ENCODE measurements at regions not wholly inside any gene's neighbourhood (a gene's known extent, or its start where the extent isn't known, plus 50 kb on each side); places are given as distances from the start of the nearest gene placed in this dataset.

DNA sequence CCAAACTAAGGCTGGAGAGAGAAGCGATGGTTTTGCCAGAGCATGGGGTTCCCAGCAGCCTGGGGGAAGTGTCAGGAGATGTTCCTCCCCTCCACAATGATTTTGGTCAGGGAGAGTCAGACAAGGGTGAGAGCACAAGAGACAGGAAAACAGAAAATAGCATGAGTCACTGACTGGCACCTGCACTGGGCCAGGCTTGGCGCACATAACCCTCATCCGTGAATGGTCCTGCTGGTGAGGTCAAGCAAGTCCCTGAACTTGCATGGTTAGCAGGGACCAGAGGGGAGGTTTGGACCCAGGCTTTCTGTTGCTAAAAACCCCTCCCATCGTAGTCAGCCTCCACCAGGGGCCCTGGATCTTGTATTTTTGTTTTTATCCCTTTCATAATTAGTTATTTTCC lies 174.5 kb upstream of the MYT1L start:
- TF ChIP-seq EZH2 (IDR thresholded peaks at IDR 0.05) (no peak), POLR2A (IDR thresholded peaks at IDR 0.05; ENCODE audit: borderline replicate concordance, extremely low read depth, insufficient read depth, insufficient read length) (no peak), ZNF274 (IDR thresholded peaks at IDR 0.05; ENCODE audit: low read depth, low read length) (no peak), ELF1 (IDR thresholded peaks at IDR 0.05; ENCODE audit: borderline replicate concordance, low read depth) (no peak), YY1 (IDR thresholded peaks at IDR 0.05; ENCODE audit: extremely low read depth, insufficient replicate concordance, low read depth, low read length) (no peak), TCF7L2 (IDR thresholded peaks at IDR 0.05; ENCODE audit: borderline replicate concordance, extremely low read depth, insufficient read depth, insufficient read length) (no peak)
- TF ChIP-seq, protein P1, sequence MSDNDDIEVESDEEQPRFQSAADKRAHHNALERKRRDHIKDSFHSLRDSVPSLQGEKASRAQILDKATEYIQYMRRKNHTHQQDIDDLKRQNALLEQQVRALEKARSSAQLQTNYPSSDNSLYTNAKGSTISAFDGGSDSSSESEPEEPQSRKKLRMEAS (IDR thresholded peaks at IDR 0.05) = no peak
- TF ChIP-seq, protein P2, sequence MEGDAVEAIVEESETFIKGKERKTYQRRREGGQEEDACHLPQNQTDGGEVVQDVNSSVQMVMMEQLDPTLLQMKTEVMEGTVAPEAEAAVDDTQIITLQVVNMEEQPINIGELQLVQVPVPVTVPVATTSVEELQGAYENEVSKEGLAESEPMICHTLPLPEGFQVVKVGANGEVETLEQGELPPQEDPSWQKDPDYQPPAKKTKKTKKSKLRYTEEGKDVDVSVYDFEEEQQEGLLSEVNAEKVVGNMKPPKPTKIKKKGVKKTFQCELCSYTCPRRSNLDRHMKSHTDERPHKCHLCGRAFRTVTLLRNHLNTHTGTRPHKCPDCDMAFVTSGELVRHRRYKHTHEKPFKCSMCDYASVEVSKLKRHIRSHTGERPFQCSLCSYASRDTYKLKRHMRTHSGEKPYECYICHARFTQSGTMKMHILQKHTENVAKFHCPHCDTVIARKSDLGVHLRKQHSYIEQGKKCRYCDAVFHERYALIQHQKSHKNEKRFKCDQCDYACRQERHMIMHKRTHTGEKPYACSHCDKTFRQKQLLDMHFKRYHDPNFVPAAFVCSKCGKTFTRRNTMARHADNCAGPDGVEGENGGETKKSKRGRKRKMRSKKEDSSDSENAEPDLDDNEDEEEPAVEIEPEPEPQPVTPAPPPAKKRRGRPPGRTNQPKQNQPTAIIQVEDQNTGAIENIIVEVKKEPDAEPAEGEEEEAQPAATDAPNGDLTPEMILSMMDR (IDR thresholded peaks at IDR 0.05 in 2 of 3, conservative IDR thresholded peaks at IDR 0.05 in 1 of 3; ENCODE audit: borderline replicate concordance in 1 of 3, insufficient read depth in 1 of 3, low read depth in 2 of 3, low read length in 2 of 3) = no peak
- TF ChIP-seq, protein P3, sequence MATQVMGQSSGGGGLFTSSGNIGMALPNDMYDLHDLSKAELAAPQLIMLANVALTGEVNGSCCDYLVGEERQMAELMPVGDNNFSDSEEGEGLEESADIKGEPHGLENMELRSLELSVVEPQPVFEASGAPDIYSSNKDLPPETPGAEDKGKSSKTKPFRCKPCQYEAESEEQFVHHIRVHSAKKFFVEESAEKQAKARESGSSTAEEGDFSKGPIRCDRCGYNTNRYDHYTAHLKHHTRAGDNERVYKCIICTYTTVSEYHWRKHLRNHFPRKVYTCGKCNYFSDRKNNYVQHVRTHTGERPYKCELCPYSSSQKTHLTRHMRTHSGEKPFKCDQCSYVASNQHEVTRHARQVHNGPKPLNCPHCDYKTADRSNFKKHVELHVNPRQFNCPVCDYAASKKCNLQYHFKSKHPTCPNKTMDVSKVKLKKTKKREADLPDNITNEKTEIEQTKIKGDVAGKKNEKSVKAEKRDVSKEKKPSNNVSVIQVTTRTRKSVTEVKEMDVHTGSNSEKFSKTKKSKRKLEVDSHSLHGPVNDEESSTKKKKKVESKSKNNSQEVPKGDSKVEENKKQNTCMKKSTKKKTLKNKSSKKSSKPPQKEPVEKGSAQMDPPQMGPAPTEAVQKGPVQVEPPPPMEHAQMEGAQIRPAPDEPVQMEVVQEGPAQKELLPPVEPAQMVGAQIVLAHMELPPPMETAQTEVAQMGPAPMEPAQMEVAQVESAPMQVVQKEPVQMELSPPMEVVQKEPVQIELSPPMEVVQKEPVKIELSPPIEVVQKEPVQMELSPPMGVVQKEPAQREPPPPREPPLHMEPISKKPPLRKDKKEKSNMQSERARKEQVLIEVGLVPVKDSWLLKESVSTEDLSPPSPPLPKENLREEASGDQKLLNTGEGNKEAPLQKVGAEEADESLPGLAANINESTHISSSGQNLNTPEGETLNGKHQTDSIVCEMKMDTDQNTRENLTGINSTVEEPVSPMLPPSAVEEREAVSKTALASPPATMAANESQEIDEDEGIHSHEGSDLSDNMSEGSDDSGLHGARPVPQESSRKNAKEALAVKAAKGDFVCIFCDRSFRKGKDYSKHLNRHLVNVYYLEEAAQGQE (IDR thresholded peaks at IDR 0.05; ENCODE audit: low read depth) = no peak
- TF ChIP-seq, protein P4, sequence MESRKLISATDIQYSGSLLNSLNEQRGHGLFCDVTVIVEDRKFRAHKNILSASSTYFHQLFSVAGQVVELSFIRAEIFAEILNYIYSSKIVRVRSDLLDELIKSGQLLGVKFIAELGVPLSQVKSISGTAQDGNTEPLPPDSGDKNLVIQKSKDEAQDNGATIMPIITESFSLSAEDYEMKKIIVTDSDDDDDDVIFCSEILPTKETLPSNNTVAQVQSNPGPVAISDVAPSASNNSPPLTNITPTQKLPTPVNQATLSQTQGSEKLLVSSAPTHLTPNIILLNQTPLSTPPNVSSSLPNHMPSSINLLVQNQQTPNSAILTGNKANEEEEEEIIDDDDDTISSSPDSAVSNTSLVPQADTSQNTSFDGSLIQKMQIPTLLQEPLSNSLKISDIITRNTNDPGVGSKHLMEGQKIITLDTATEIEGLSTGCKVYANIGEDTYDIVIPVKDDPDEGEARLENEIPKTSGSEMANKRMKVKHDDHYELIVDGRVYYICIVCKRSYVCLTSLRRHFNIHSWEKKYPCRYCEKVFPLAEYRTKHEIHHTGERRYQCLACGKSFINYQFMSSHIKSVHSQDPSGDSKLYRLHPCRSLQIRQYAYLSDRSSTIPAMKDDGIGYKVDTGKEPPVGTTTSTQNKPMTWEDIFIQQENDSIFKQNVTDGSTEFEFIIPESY (IDR thresholded peaks at IDR 0.05; ENCODE audit: extremely low read depth, insufficient replicate concordance, low read length) = no peak

Measured in HCT116 (cell line).